HepG2 (cell line): ENCODE measurements at regions not wholly inside any gene's neighbourhood (a gene's known extent, or its start where the extent isn't known, plus 50 kb on each side); places are given as distances from the start of the nearest gene placed in this dataset.

Source experiments
- ATAC-seq: fragments of 200-7000 bp; cut with Tn5 transposase; 3 replicates; pipeline ENCODE4 v1.9.1; 2020; ENCODE audit warnings: mild to moderate bottlenecking, moderate library complexity
- BruUV-seq: library from RNA; stranded (reverse); fragments of 400-500 nt; replicated peaks from 2 replicates; lab custom pipeline; 2021; lab: Mats Ljungman, UMichigan
- CTCF ChIA-PET: fragments of 300-600 bp; formaldehyde crosslinking; extraction: SDS; loops from one replicate; lab custom pipeline; 2021; ENCODE audit warnings: low total read pairs, inconsistent platforms, low intra/inter-chr PET ratio; lab: Yijun Ruan, JAX
- POLR2A ChIA-PET: fragments of 350-600 bp; sonication (Branson Sonifier 250); formaldehyde crosslinking; loops from one replicate; lab custom pipeline; 2020; ENCODE audit warnings: antibody characterized with exemption, inconsistent platforms; lab: Yijun Ruan, JAX
- DNase-seq: peaks from one replicate; pipeline ENCODE4 v3.0.0-alpha.2; 2015; ENCODE audit warnings: low spot score
- FAIRE-seq: peaks from 3 replicates; lab custom pipeline; 2011; peaks lifted over from hg19 to GRCh38; lab: Jason Lieb, UNC
- H2AFZ ChIP-seq: one replicate; pipeline ENCODE4 v1.6.1; 2011; ENCODE audit warnings: low read length, inconsistent platforms
- H3K27ac ChIP-seq: fragments of 300-600 bp; 3 replicates; pipeline ENCODE4 v1.8.0; 2011; ENCODE audit warnings: mixed run types, mild to moderate bottlenecking, mixed read lengths, low read length, inconsistent platforms; ENCODE audit not compliant: insufficient read depth; ENCODE audit errors: extremely low read length
- H3K27me3 ChIP-seq, 2 experiments: fragments of 200-600 bp in 1 of 2; 2 replicates in 1 of 2; 3 replicates in 1 of 2; pipeline versions ENCODE4 v1.6.0 to v1.8.0; 2011; ENCODE audit warnings: low read length in 2 of 2, mild to moderate bottlenecking in 2 of 2, moderate library complexity in 2 of 2, inconsistent platforms in 1 of 2; ENCODE audit not compliant: insufficient read depth in 2 of 2, control insufficient read depth in 1 of 2
- H3K36me3 ChIP-seq, 2 experiments: fragments of 200-600 bp in 1 of 2; replicated peaks in 1 of 2; 2 replicates in 1 of 2; 3 replicates in 1 of 2; pipeline versions ENCODE4 v1.5.1 to v1.8.0; 2011; ENCODE audit warnings: low read length in 2 of 2, inconsistent platforms in 1 of 2; ENCODE audit not compliant: insufficient read depth in 2 of 2, control insufficient read depth in 1 of 2
- H3K4me1 ChIP-seq: 2 replicates; pipeline ENCODE4 v1.5.1; 2012; ENCODE audit warnings: low read length, inconsistent platforms; ENCODE audit not compliant: insufficient read depth
- H3K4me2 ChIP-seq: 2 replicates; pipeline ENCODE4 v1.6.0; 2011; ENCODE audit warnings: low read depth, low read length, inconsistent platforms
- H3K4me3 ChIP-seq, 3 experiments: fragments of 200-600 bp in 1 of 3; sonication (generic), shearing (Covaris generic) in 1 of 3; replicated peaks in 1 of 3; 2 replicates each; pipeline ENCODE4 v1.5.1; 2011 to 2016; ENCODE audit warnings: low read length in 3 of 3, inconsistent platforms in 2 of 3, low read depth in 2 of 3, mild to moderate bottlenecking in 2 of 3, control low read depth in 1 of 3, mixed read lengths in 1 of 3; ENCODE audit not compliant: insufficient read depth in 1 of 3
- H3K79me2 ChIP-seq: one replicate; pipeline ENCODE4 v1.6.1; 2011; ENCODE audit warnings: low read length, inconsistent platforms; ENCODE audit not compliant: insufficient read depth
- H3K9ac ChIP-seq: 2 replicates; pipeline ENCODE4 v1.6.0; 2011; ENCODE audit warnings: mild to moderate bottlenecking, low read depth, low read length, inconsistent platforms; ENCODE audit not compliant: insufficient read depth
- H3K9me3 ChIP-seq: 2 replicates; pipeline ENCODE4 v1.5.1; 2012; ENCODE audit warnings: mild to moderate bottlenecking, low read length
- H4K20me1 ChIP-seq: 2 replicates; pipeline ENCODE4 v1.6.0; 2011; ENCODE audit warnings: inconsistent platforms, mild to moderate bottlenecking, low read length, moderate library complexity; ENCODE audit not compliant: insufficient read depth
- AKAP8 ChIP-seq: sonication (generic); formaldehyde crosslinking; IDR thresholded peaks from 2 replicates; pipeline ENCODE4 v1.5.1; 2020; ENCODE audit warnings: mild to moderate bottlenecking, missing genetic modification reagents
- ATM ChIP-seq: fragments of 450-650 bp; IDR thresholded peaks from 2 replicates; pipeline ENCODE4 v1.7.1; 2017; ENCODE audit warnings: mild to moderate bottlenecking, borderline replicate concordance
- CENPX ChIP-seq: sonication (generic); formaldehyde crosslinking; IDR thresholded peaks from 2 replicates; pipeline ENCODE4 v1.9.0; 2021; ENCODE audit warnings: mild to moderate bottlenecking, missing genetic modification reagents, moderate library complexity
- HNF1B ChIP-seq: sonication (generic); formaldehyde crosslinking; IDR thresholded peaks from 2 replicates; pipeline ENCODE4 v1.5.1; 2020; ENCODE audit warnings: mild to moderate bottlenecking, moderate library complexity, missing genetic modification reagents
- MIER3 ChIP-seq: IDR thresholded peaks from 2 replicates; pipeline ENCODE4 v1.6.1; 2016; ENCODE audit warnings: missing compliant biosample characterization, borderline replicate concordance
- POLR2A ChIP-seq, 2 experiments: IDR thresholded peaks; 2 replicates each; pipeline ENCODE4 v1.6.1; 2011; ENCODE audit warnings: low read depth in 2 of 2, low read length in 2 of 2, mild to moderate bottlenecking in 1 of 2, moderate library complexity in 1 of 2; ENCODE audit not compliant: insufficient read depth in 1 of 2
- SMC3 ChIP-seq: IDR thresholded peaks from 2 replicates; pipeline ENCODE4 v1.6.1; 2011; ENCODE audit warnings: low read length, improper control_type of control experiment
- SRF ChIP-seq: IDR thresholded peaks from 2 replicates; pipeline ENCODE4 v1.6.1; 2011; ENCODE audit warnings: mild to moderate bottlenecking, low read depth, low read length, moderate library complexity
- ZBTB42 ChIP-seq: sonication (generic); formaldehyde crosslinking; IDR thresholded peaks from 2 replicates; pipeline ENCODE4 v1.5.0; 2020; ENCODE audit warnings: mild to moderate bottlenecking, missing genetic modification reagents
- ZNF17 ChIP-seq: sonication (generic); formaldehyde crosslinking; IDR thresholded peaks from 2 replicates; pipeline ENCODE4 v1.5.0; 2020; ENCODE audit warnings: mild to moderate bottlenecking, missing genetic modification reagents
- ZNF30 ChIP-seq: sonication (generic); formaldehyde crosslinking; IDR thresholded peaks from 2 replicates; pipeline ENCODE4 v1.5.0; 2020; ENCODE audit warnings: mild to moderate bottlenecking, missing genetic modification reagents
- ZNF740 ChIP-seq: sonication (generic); formaldehyde crosslinking; IDR thresholded peaks from 2 replicates; pipeline ENCODE4 v1.4.0; 2020; ENCODE audit warnings: missing genetic modification reagents
- WGBS: methylation state at CpG from one replicate; pipeline ENCODE4 v1.1.6; 2017; ENCODE audit warnings: low lambda C conversion rate; 5-methylcytosine and 5-hydroxymethylcytosine counted together
- in situ Hi-C: cut with HindIII; loops from 2 replicates; pipeline ENCODE4 v1.10.0; 2017; ENCODE audit warnings: low pct_unique_long_range_greater_than_20kb; ENCODE audit not compliant: extremely low pct_ligation_motif_present
- intact Hi-C: fragments of 100-400 bp; cut with micrococcal nuclease; formaldehyde crosslinking; loops from one replicate; pipeline ENCODE4 v1.10.0; 2022; ENCODE audit not compliant: unreplicated experiment
- TF ChIP-seq, protein P1 (sequence below): sonication (generic); formaldehyde crosslinking; IDR thresholded peaks from 2 replicates; pipeline ENCODE4 v1.4.0; 2020; ENCODE audit warnings: missing genetic modification reagents

GRCh38 chr5:99788482-99788881 is 746.7 kb upstream of the FAM174A start:
- no peak overlapping the region for H3K27ac ChIP-seq
- intact Hi-C loops (no loop called here), in situ Hi-C loops (no loop called here)
- POLR2A ChIA-PET = no interaction called here
- DNase-seq (no peak), ATAC-seq (no peak), FAIRE-seq (no peak)
- no peak overlapping the region for H3K9ac ChIP-seq
- CTCF ChIA-PET = no interaction called here
- no peak overlapping the region for H3K4me2 ChIP-seq
- WGBS = 25% methylated on average over 2 of the region's 2 CpGs
- no peaks in the 10 kb centered on the region for H4K20me1 ChIP-seq
- H3K4me1 ChIP-seq = no peaks in the 10 kb centered on the region
- H3K27me3 ChIP-seq = no peaks in the 10 kb centered on the region
- H2AFZ ChIP-seq = no peak overlapping the region
- H3K79me2 ChIP-seq = no peaks in the 10 kb centered on the region
- H3K9me3 ChIP-seq = no peaks in the 10 kb centered on the region
- BruUV-seq = no TSS peak
- H3K4me3 ChIP-seq = no peak overlapping the region
- TF ChIP-seq ZBTB42 (CRISPR knock-in tag) (no peak), SMC3 (no peak), MIER3 (CRISPR knock-in tag) (no peak), ZNF30 (CRISPR knock-in tag) (no peak), CENPX (CRISPR knock-in tag) (no peak), ATM (no peak), ZNF740 (CRISPR knock-in tag) (no peak), POLR2A (IDR thresholded peaks at IDR 0.05; ENCODE audit: insufficient read depth in 1 of 2, low read depth in 2 of 2, low read length in 2 of 2) (no peak), AKAP8 (CRISPR knock-in tag) (no peak), HNF1B (CRISPR knock-in tag) (no peak), SRF (no peak), ZNF17 (CRISPR knock-in tag) (no peak)
- TF ChIP-seq, protein P1, sequence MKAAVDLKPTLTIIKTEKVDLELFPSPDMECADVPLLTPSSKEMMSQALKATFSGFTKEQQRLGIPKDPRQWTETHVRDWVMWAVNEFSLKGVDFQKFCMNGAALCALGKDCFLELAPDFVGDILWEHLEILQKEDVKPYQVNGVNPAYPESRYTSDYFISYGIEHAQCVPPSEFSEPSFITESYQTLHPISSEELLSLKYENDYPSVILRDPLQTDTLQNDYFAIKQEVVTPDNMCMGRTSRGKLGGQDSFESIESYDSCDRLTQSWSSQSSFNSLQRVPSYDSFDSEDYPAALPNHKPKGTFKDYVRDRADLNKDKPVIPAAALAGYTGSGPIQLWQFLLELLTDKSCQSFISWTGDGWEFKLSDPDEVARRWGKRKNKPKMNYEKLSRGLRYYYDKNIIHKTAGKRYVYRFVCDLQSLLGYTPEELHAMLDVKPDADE (CRISPR knock-in tag) = no peak
- no peaks in the 10 kb centered on the region for H3K36me3 ChIP-seq
